ENCODE measurements at regions not wholly inside any gene's neighbourhood (a gene's known extent, or its start where the extent isn't known, plus 50 kb on each side); places are given as distances from the start of the nearest gene placed in this dataset.

- no peak for TF ChIP-seq EZH2phosphoT487 (IDR thresholded peaks at IDR 0.05; ENCODE audit: borderline replicate concordance)
- no peak for TF ChIP-seq CTCF (conservative IDR thresholded peaks at IDR 0.05; ENCODE audit: low read length)
- H3K36me3 ChIP-seq (ENCODE audit: insufficient read depth, low read length), result no peaks in the 10 kb centered on the region
- no peaks in the 10 kb centered on the region for H3F3A ChIP-seq (ENCODE audit: low read depth)
- H3K9ac ChIP-seq (ENCODE audit: low read depth, low read length, poor library complexity, severe bottlenecking), result no peak overlapping the region
- H3K4me3 ChIP-seq (ENCODE audit: low read length, poor library complexity, severe bottlenecking), result no peak overlapping the region
- no peak overlapping the region for H3K4me2 ChIP-seq (ENCODE audit: low read depth, low read length, poor library complexity, severe bottlenecking)
- no peaks in the 10 kb centered on the region for H3K27me3 ChIP-seq (ENCODE audit: insufficient read depth, low read length, poor library complexity, severe bottlenecking)
- H3K4me1 ChIP-seq (ENCODE audit: insufficient read depth, low read length, poor library complexity, severe bottlenecking), result no peaks in the 10 kb centered on the region
- no peaks in the 10 kb centered on the region for H3K9me2 ChIP-seq (replicated peaks; ENCODE audit: low read depth, low read length)
- H3K9me3 ChIP-seq (ENCODE audit: insufficient read depth, low read depth, low read length), result no peaks in the 10 kb centered on the region
- H2AFZ ChIP-seq (ENCODE audit: low read length), result no peak overlapping the region
- H3K79me2 ChIP-seq (ENCODE audit: insufficient read depth, low read length), result no peaks in the 10 kb centered on the region
- no peaks in the 10 kb centered on the region for H4K20me1 ChIP-seq (ENCODE audit: insufficient read depth, low read length, poor library complexity, severe bottlenecking)
Observed at GRCh38 chr20:11128721-11129120, 454.9 kb upstream of the JAG1 start.

GRCh38 chr20:11130554-11131166, 456.9 kb upstream of the JAG1 start:
- no peak for TF ChIP-seq EZH2phosphoT487 (IDR thresholded peaks at IDR 0.05; ENCODE audit: borderline replicate concordance)
- no peak for TF ChIP-seq CTCF (conservative IDR thresholded peaks at IDR 0.05; ENCODE audit: low read length)
- H3K79me2 ChIP-seq (ENCODE audit: insufficient read depth, low read length), result no peaks in the 10 kb centered on the region

GRCh38 chr20:11132819-11133415, 459.1 kb upstream of the JAG1 start:
- H3K9me3 ChIP-seq (ENCODE audit: insufficient read depth, low read depth, low read length), result no peaks in the 10 kb centered on the region
- TF ChIP-seq EZH2phosphoT487 (IDR thresholded peaks at IDR 0.05; ENCODE audit: borderline replicate concordance) (no peak), CTCF (conservative IDR thresholded peaks at IDR 0.05; ENCODE audit: low read length) (no peak)
- H3K4me2 ChIP-seq (ENCODE audit: low read depth, low read length, poor library complexity, severe bottlenecking), result no peak overlapping the region
- no peaks in the 10 kb centered on the region for H3K4me1 ChIP-seq (ENCODE audit: insufficient read depth, low read length, poor library complexity, severe bottlenecking)
- H3K4me3 ChIP-seq (ENCODE audit: low read length, poor library complexity, severe bottlenecking), result no peak overlapping the region
- no peaks in the 10 kb centered on the region for H3K36me3 ChIP-seq (ENCODE audit: insufficient read depth, low read length)
- H3K9ac ChIP-seq (ENCODE audit: low read depth, low read length, poor library complexity, severe bottlenecking), result no peak overlapping the region
- H3K9me2 ChIP-seq (replicated peaks; ENCODE audit: low read depth, low read length), result no peaks in the 10 kb centered on the region
- no peaks in the 10 kb centered on the region for H3K27me3 ChIP-seq (ENCODE audit: insufficient read depth, low read length, poor library complexity, severe bottlenecking)
- no peaks in the 10 kb centered on the region for H4K20me1 ChIP-seq (ENCODE audit: insufficient read depth, low read length, poor library complexity, severe bottlenecking)
- H3K79me2 ChIP-seq (ENCODE audit: insufficient read depth, low read length), result no peaks in the 10 kb centered on the region
- H2AFZ ChIP-seq (ENCODE audit: low read length), result no peak overlapping the region
- H3F3A ChIP-seq (ENCODE audit: low read depth), result no peaks in the 10 kb centered on the region

More at GRCh38 chr20:11130554-11131166, 456.9 kb upstream of the JAG1 start:
- Histone ChIP-seq H3K27me3 (ENCODE audit: insufficient read depth, low read length, poor library complexity, severe bottlenecking) (no peaks in the 10 kb centered on the region), H3K4me2 (ENCODE audit: low read depth, low read length, poor library complexity, severe bottlenecking) (no peak overlapping the region), H3K9me2 (replicated peaks; ENCODE audit: low read depth, low read length) (no peaks in the 10 kb centered on the region), H3F3A (ENCODE audit: low read depth) (no peaks in the 10 kb centered on the region), H2AFZ (ENCODE audit: low read length) (no peak overlapping the region), H4K20me1 (ENCODE audit: insufficient read depth, low read length, poor library complexity, severe bottlenecking) (no peaks in the 10 kb centered on the region), H3K4me3 (ENCODE audit: low read length, poor library complexity, severe bottlenecking) (no peak overlapping the region), H3K36me3 (ENCODE audit: insufficient read depth, low read length) (no peaks in the 10 kb centered on the region), H3K4me1 (ENCODE audit: insufficient read depth, low read length, poor library complexity, severe bottlenecking) (no peaks in the 10 kb centered on the region), H3K9ac (ENCODE audit: low read depth, low read length, poor library complexity, severe bottlenecking) (no peak overlapping the region), H3K9me3 (ENCODE audit: insufficient read depth, low read depth, low read length) (no peaks in the 10 kb centered on the region)
